GM23338 (cell line): ENCODE measurements at regions not wholly inside any gene's neighbourhood (a gene's known extent, or its start where the extent isn't known, plus 50 kb on each side); places are given as distances from the start of the nearest gene placed in this dataset.

Experiments used
- ATAC-seq: fragments of 200-7000 bp; cut with Tn5 transposase; 3 replicates; pipeline ENCODE4 v1.9.1; 2020
- DNase-seq: peaks from one replicate; pipeline ENCODE4 v3.0.0-alpha.2; 2015; ENCODE audit warnings: low spot score
- H2AFZ ChIP-seq: fragments of 200-600 bp; sonication (generic); 2 replicates; pipeline ENCODE4 v1.8.0; 2016; ENCODE audit warnings: antibody characterized with exemption, mild to moderate bottlenecking, moderate library complexity
- H3F3A ChIP-seq: fragments of 200-600 bp; sonication (generic); replicated peaks from 2 replicates; pipeline ENCODE4 v1.8.0; 2017; ENCODE audit warnings: antibody characterized with exemption, mixed run types, low read depth
- H3K27ac ChIP-seq: fragments of 200-600 bp; sonication (generic); 2 replicates; pipeline ENCODE4 v1.6.1; 2016; ENCODE audit warnings: low read depth
- H3K27me3 ChIP-seq: fragments of 200-600 bp; sonication (generic); 2 replicates; pipeline ENCODE4 v1.8.0; 2016; ENCODE audit warnings: mild to moderate bottlenecking, mixed run types, moderate library complexity; ENCODE audit not compliant: insufficient read depth
- H3K36me3 ChIP-seq: fragments of 200-600 bp; sonication (generic); 2 replicates; pipeline ENCODE4 v1.8.0; 2016; ENCODE audit warnings: mild to moderate bottlenecking; ENCODE audit not compliant: insufficient read depth
- H3K4me1 ChIP-seq: fragments of 200-600 bp; sonication (generic); 2 replicates; pipeline ENCODE4 v1.8.0; 2016; ENCODE audit warnings: mild to moderate bottlenecking, moderate library complexity; ENCODE audit not compliant: insufficient read depth
- H3K4me2 ChIP-seq: fragments of 200-600 bp; sonication (generic); 2 replicates; pipeline ENCODE4 v1.7.1; 2017; ENCODE audit warnings: mixed run types
- H3K4me3 ChIP-seq: fragments of 200-600 bp; sonication (generic); 2 replicates; pipeline ENCODE4 v1.6.1; 2016; ENCODE audit warnings: mixed run types
- H3K79me2 ChIP-seq: fragments of 200-600 bp; sonication (generic); replicated peaks from 2 replicates; pipeline ENCODE4 v1.8.0; 2017; ENCODE audit warnings: mild to moderate bottlenecking; ENCODE audit not compliant: insufficient read depth
- H3K9me2 ChIP-seq: fragments of 200-600 bp; sonication (generic); 2 replicates; pipeline ENCODE4 v1.8.0; 2017; ENCODE audit not compliant: insufficient read depth
- H4K20me1 ChIP-seq: fragments of 200-600 bp; sonication (generic); replicated peaks from 2 replicates; pipeline ENCODE4 v1.8.0; 2017; ENCODE audit warnings: mild to moderate bottlenecking; ENCODE audit not compliant: insufficient read depth
- H3K27ac Mint-ChIP-seq: 2 replicates; pipeline ENCODE4 v1.8.0; 2020; ENCODE audit warnings: inconsistent platforms, mild to moderate bottlenecking, moderate library complexity, mixed read lengths
- H3K27me3 Mint-ChIP-seq: 3 replicates; pipeline ENCODE4 v1.8.0; 2022; ENCODE audit warnings: low read depth, mild to moderate bottlenecking, moderate library complexity, mixed read lengths, inconsistent platforms; ENCODE audit not compliant: insufficient read depth, poor library complexity
- H3K36me3 Mint-ChIP-seq: 3 replicates; pipeline ENCODE4 v1.8.0; 2021; ENCODE audit warnings: low read depth, mild to moderate bottlenecking, inconsistent platforms, moderate library complexity, mixed read lengths
- H3K4me1 Mint-ChIP-seq: 3 replicates; pipeline ENCODE4 v1.8.0; 2020; ENCODE audit warnings: mild to moderate bottlenecking, inconsistent platforms, mixed read lengths
- H3K4me3 Mint-ChIP-seq: 3 replicates; pipeline ENCODE4 v1.8.0; 2021; ENCODE audit warnings: moderate library complexity, mild to moderate bottlenecking, inconsistent platforms, mixed read lengths
- H3K9me3 Mint-ChIP-seq: 3 replicates; pipeline ENCODE4 v1.8.0; 2020; ENCODE audit warnings: moderate library complexity, mild to moderate bottlenecking, inconsistent platforms, mixed read lengths
- CREB1 ChIP-seq: fragments of 250-450 bp; sonication (Bioruptor Pico); IDR thresholded peaks from 2 replicates; pipeline ENCODE4 v1.5.0; 2020; ENCODE audit warnings: low read depth, mild to moderate bottlenecking, moderate library complexity
- ETS1 ChIP-seq: IDR thresholded peaks from 2 replicates; pipeline ENCODE4 v1.6.1; 2016; ENCODE audit warnings: antibody characterized with exemption
- EZH2 ChIP-seq: fragments of 200-600 bp; sonication (generic); IDR thresholded peaks from one replicate; pipeline ENCODE4 v1.8.0; 2017; ENCODE audit warnings: antibody characterized with exemption, mild to moderate bottlenecking, low read depth; ENCODE audit not compliant: unreplicated experiment
- EZH2phosphoT487 ChIP-seq: fragments of 200-600 bp; sonication (generic); IDR thresholded peaks from one replicate; pipeline ENCODE4 v1.8.1; 2018; ENCODE audit warnings: antibody characterized with exemption; ENCODE audit not compliant: unreplicated experiment
- JUNB ChIP-seq: IDR thresholded peaks from one replicate; pipeline ENCODE4 v1.6.1; 2016; ENCODE audit warnings: antibody characterized with exemption; ENCODE audit not compliant: unreplicated experiment
- NANOG ChIP-seq: IDR thresholded peaks from 2 replicates; pipeline ENCODE4 v1.6.1; 2016; ENCODE audit warnings: antibody characterized with exemption, borderline replicate concordance
- POLR2AphosphoS5 ChIP-seq: IDR thresholded peaks from 2 replicates; pipeline ENCODE4 v1.6.1; 2016; ENCODE audit warnings: antibody characterized with exemption, low read depth
- STAT1 ChIP-seq: IDR thresholded peaks from one replicate; pipeline ENCODE4 v1.6.1; 2016; ENCODE audit warnings: antibody characterized with exemption; ENCODE audit not compliant: unreplicated experiment
- ZNF114 ChIP-seq: fragments of 250-450 bp; sonication (Bioruptor Pico); IDR thresholded peaks from 2 replicates; pipeline ENCODE4 v1.5.0; 2020; ENCODE audit warnings: mild to moderate bottlenecking, moderate library complexity
- ZNF331 ChIP-seq: fragments of 250-450 bp; sonication (Bioruptor Pico); IDR thresholded peaks from 2 replicates; pipeline ENCODE4 v1.5.0; 2020; ENCODE audit warnings: low read depth, mild to moderate bottlenecking, moderate library complexity
- ZNF462 ChIP-seq: fragments of 250-450 bp; sonication (Bioruptor Pico); IDR thresholded peaks from 2 replicates; pipeline ENCODE4 v1.5.0; 2020; ENCODE audit warnings: mild to moderate bottlenecking, moderate library complexity
- TF ChIP-seq, protein P1 (sequence below), 2 experiments: fragments of 200-600 bp in 1 of 2; sonication (generic) in 1 of 2; conservative IDR thresholded peaks; 2 replicates each; pipeline versions ENCODE4 v1.5.1 to v1.6.1; 2016 to 2017; ENCODE audit warnings: antibody characterized with exemption in 2 of 2, low read depth in 2 of 2, mild to moderate bottlenecking in 2 of 2, moderate library complexity in 1 of 2
- TF ChIP-seq, protein P2 (sequence below): IDR thresholded peaks from one replicate; pipeline ENCODE4 v1.6.1; 2018; ENCODE audit warnings: antibody characterized with exemption; ENCODE audit not compliant: unreplicated experiment

- no peaks in the 10 kb centered on the region for H4K20me1 ChIP-seq
- H3K9me3 Mint-ChIP-seq, result no peaks in the 10 kb centered on the region
- H3K36me3 Mint-ChIP-seq, result no peaks in the 10 kb centered on the region; the same call in 2 of the 3 replicates
Measured at GRCh38 chr4:111836601-111837000, 308.7 kb upstream of the FAM241A start.

More at GRCh38 chr4:111836601-111837000, 308.7 kb upstream of the FAM241A start:
- no peak overlapping the region for H3K27ac ChIP-seq
- Mint-ChIP-seq H3K4me1 (peaks cover 11% of the 10 kb centered on the region), H3K27me3 (no peaks in the 10 kb centered on the region), H3K27ac (no peak overlapping the region), H3K4me3 (no peak overlapping the region)
- H2AFZ ChIP-seq, result 0 out of 2 replicates have a peak overlapping the region, but pooled peaks have one; percentile 1
- peaks cover 3% of the 10 kb centered on the region; the same call in 1 of the 2 replicates for H3K9me2 ChIP-seq
- no peak for TF ChIP-seq CREB1 (CRISPR knock-in tag)
- no peak for TF ChIP-seq EZH2
- no peak for TF ChIP-seq ZNF462 (CRISPR knock-in tag)
- no peak for TF ChIP-seq ZNF331 (CRISPR knock-in tag)
- TF ChIP-seq, protein P1, sequence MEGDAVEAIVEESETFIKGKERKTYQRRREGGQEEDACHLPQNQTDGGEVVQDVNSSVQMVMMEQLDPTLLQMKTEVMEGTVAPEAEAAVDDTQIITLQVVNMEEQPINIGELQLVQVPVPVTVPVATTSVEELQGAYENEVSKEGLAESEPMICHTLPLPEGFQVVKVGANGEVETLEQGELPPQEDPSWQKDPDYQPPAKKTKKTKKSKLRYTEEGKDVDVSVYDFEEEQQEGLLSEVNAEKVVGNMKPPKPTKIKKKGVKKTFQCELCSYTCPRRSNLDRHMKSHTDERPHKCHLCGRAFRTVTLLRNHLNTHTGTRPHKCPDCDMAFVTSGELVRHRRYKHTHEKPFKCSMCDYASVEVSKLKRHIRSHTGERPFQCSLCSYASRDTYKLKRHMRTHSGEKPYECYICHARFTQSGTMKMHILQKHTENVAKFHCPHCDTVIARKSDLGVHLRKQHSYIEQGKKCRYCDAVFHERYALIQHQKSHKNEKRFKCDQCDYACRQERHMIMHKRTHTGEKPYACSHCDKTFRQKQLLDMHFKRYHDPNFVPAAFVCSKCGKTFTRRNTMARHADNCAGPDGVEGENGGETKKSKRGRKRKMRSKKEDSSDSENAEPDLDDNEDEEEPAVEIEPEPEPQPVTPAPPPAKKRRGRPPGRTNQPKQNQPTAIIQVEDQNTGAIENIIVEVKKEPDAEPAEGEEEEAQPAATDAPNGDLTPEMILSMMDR (conservative IDR thresholded peaks at IDR 0.05; ENCODE audit: low read depth in 2 of 2), result no peak
- no peak for TF ChIP-seq ETS1
- TF ChIP-seq, protein P2, sequence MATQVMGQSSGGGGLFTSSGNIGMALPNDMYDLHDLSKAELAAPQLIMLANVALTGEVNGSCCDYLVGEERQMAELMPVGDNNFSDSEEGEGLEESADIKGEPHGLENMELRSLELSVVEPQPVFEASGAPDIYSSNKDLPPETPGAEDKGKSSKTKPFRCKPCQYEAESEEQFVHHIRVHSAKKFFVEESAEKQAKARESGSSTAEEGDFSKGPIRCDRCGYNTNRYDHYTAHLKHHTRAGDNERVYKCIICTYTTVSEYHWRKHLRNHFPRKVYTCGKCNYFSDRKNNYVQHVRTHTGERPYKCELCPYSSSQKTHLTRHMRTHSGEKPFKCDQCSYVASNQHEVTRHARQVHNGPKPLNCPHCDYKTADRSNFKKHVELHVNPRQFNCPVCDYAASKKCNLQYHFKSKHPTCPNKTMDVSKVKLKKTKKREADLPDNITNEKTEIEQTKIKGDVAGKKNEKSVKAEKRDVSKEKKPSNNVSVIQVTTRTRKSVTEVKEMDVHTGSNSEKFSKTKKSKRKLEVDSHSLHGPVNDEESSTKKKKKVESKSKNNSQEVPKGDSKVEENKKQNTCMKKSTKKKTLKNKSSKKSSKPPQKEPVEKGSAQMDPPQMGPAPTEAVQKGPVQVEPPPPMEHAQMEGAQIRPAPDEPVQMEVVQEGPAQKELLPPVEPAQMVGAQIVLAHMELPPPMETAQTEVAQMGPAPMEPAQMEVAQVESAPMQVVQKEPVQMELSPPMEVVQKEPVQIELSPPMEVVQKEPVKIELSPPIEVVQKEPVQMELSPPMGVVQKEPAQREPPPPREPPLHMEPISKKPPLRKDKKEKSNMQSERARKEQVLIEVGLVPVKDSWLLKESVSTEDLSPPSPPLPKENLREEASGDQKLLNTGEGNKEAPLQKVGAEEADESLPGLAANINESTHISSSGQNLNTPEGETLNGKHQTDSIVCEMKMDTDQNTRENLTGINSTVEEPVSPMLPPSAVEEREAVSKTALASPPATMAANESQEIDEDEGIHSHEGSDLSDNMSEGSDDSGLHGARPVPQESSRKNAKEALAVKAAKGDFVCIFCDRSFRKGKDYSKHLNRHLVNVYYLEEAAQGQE, result no peak
- no peak for TF ChIP-seq JUNB
- TF ChIP-seq STAT1, result no peak
- no peak for TF ChIP-seq POLR2AphosphoS5
- no peak for TF ChIP-seq NANOG
- no peak for TF ChIP-seq ZNF114 (CRISPR knock-in tag)
- TF ChIP-seq EZH2phosphoT487, result no peak
- no peak for ATAC-seq
- no peaks in the 10 kb centered on the region for H3F3A ChIP-seq
- no peaks in the 10 kb centered on the region for H3K79me2 ChIP-seq
- H3K27me3 ChIP-seq, result no peaks in the 10 kb centered on the region
- H3K4me1 ChIP-seq, result 0 out of 2 replicates have a peak, but pooled peaks cover 3% of the 10 kb centered on the region
- no peak for DNase-seq
- H3K36me3 ChIP-seq, result no peaks in the 10 kb centered on the region
- H3K4me2 ChIP-seq, result no peak overlapping the region
- no peak overlapping the region for H3K4me3 ChIP-seq
